T-cell (primary cell): ENCODE measurements at regions not wholly inside any gene's neighbourhood (a gene's known extent, or its start where the extent isn't known, plus 50 kb on each side); places are given as distances from the start of the nearest gene placed in this dataset.

ENCODE experiments used
- ATAC-seq, 4 experiments: fragments of 200-7000 bp in 3 of 4; fragments of 150-1000 bp in 1 of 4; cut with Tn5 transposase; replicated peaks in 1 of 4; 1 replicate in 3 of 4; 2 replicates in 1 of 4; pipeline ENCODE4 v1.10.0; 2021; ENCODE audit warnings: moderate library complexity in 3 of 4, mild to moderate bottlenecking in 2 of 4, moderate number of reproducible peaks in 1 of 4
- CTCF ChIA-PET, 2 donors: fragments of 300-600 bp; sonication (Branson Sonifier 250); formaldehyde crosslinking; loops; one replicate each; lab custom pipeline; 2022; ENCODE audit warnings: antibody characterized with exemption in 2 of 2; lab: Charles Lee
- POLR2A ChIA-PET, 2 donors: fragments of 300-600 bp; sonication (Branson Sonifier 250); formaldehyde crosslinking; loops; one replicate each; lab custom pipeline; 2022; ENCODE audit warnings: antibody characterized with exemption in 2 of 2; lab: Charles Lee
- DNase-seq, 35 experiments: peaks; one replicate each; pipeline versions ENCODE4 v3.0.0 to v3.0.0-alpha.2; 2013 to 2023
- H3K27ac ChIP-seq: one replicate; pipeline ENCODE4 v1.5.1; 2013; ENCODE audit warnings: low read length
- H3K27me3 ChIP-seq, 2 experiments: replicated peaks in 1 of 2; 1 replicate in 1 of 2; 2 replicates in 1 of 2; pipeline versions ENCODE4 v1.6.1 to v1.7.0; 2013; ENCODE audit warnings: low read length in 1 of 2, mixed read lengths in 1 of 2; ENCODE audit not compliant: control insufficient read depth in 2 of 2, insufficient read depth in 2 of 2; ENCODE audit errors: extremely low read depth in 1 of 2
- H3K36me3 ChIP-seq, 2 donors: 1 replicate in 1 of 2; 2 replicates in 1 of 2; pipeline versions ENCODE4 v1.6.1 to v1.7.0; 2013; ENCODE audit warnings: low read length in 1 of 2; ENCODE audit not compliant: control insufficient read depth in 2 of 2, insufficient read depth in 1 of 2; ENCODE audit errors: extremely low read depth in 1 of 2
- H3K4me1 ChIP-seq, 2 experiments: 1 replicate in 1 of 2; 2 replicates in 1 of 2; pipeline versions ENCODE4 v1.6.1 to v1.7.0; 2013; ENCODE audit warnings: low read length in 2 of 2, mixed read lengths in 1 of 2; ENCODE audit not compliant: insufficient read depth in 2 of 2, control insufficient read depth in 1 of 2; ENCODE audit errors: extremely low read depth in 1 of 2
- H3K4me3 ChIP-seq, 2 donors: 1 replicate in 1 of 2; 2 replicates in 1 of 2; pipeline versions ENCODE4 v1.5.1 to v1.7.0; 2013; ENCODE audit warnings: mild to moderate bottlenecking in 2 of 2, low read length in 1 of 2, moderate library complexity in 1 of 2; ENCODE audit not compliant: control insufficient read depth in 1 of 2; ENCODE audit errors: extremely low read depth in 1 of 2
- H3K9me3 ChIP-seq: 2 replicates; pipeline ENCODE4 v1.7.0; 2013
- H3K27ac Mint-ChIP-seq, 2 donors: one replicate each; pipeline ENCODE4 v1.8.0; 2020 to 2021; ENCODE audit warnings: mild to moderate bottlenecking in 2 of 2, mixed read lengths in 2 of 2
- H3K27me3 Mint-ChIP-seq, 2 donors: one replicate each; pipeline ENCODE4 v1.8.0; 2021 to 2022; ENCODE audit warnings: mixed read lengths in 2 of 2
- H3K36me3 Mint-ChIP-seq: one replicate; pipeline ENCODE4 v1.8.0; 2021; ENCODE audit warnings: mixed read lengths
- H3K4me1 Mint-ChIP-seq, 3 donors: one replicate each; pipeline ENCODE4 v1.8.0; 2020 to 2022; ENCODE audit warnings: mixed read lengths in 3 of 3, mild to moderate bottlenecking in 1 of 3
- H3K4me3 Mint-ChIP-seq, 3 donors: one replicate each; pipeline ENCODE4 v1.8.0; 2020 to 2022; ENCODE audit warnings: mild to moderate bottlenecking in 3 of 3, mixed read lengths in 3 of 3, moderate library complexity in 3 of 3
- H3K9me3 Mint-ChIP-seq, 3 donors: one replicate each; pipeline ENCODE4 v1.8.0; 2020 to 2022; ENCODE audit warnings: mixed read lengths in 3 of 3
- WGBS: methylation state at CpG from one replicate; pipeline ENCODE4 v1.1.5; 2013; ENCODE audit warnings: missing lambda C conversion rate; ENCODE audit not compliant: insufficient coverage; 5-methylcytosine and 5-hydroxymethylcytosine counted together

GRCh38 chr10:29099415-29099814, 189.5 kb upstream of the LYZL1 start:
- Histone ChIP-seq H3K4me1 (no peaks in the 10 kb centered on the region), H3K36me3 (no peaks in the 10 kb centered on the region), H3K4me3 (no peak overlapping the region), H3K27me3 (peaks cover 0 to 11% of the 10 kb centered on the region in 2 experiments), H3K27ac (no peak overlapping the region), H3K9me3 (no peaks in the 10 kb centered on the region)
- ChIA-PET CTCF (no interaction called here), POLR2A (no interaction called here)
- Mint-ChIP-seq H3K27ac (no peak overlapping the region), H3K4me1 (no peaks in the 10 kb centered on the region), H3K36me3 (no peaks in the 10 kb centered on the region), H3K9me3 (peaks cover 0 to 10% (median 6%) of the 10 kb centered on the region in 3 donors), H3K27me3 (peaks cover 16 to 24% of the 10 kb centered on the region in 2 donors), H3K4me3 (no peak overlapping the region)
- 92% methylated on average over 3 of the region's 5 CpGs for WGBS
- no peak for ATAC-seq
- no peak for DNase-seq

- H3K27me3 Mint-ChIP-seq = peaks cover 15 to 31% of the 10 kb centered on the region in 2 donors
- ChIA-PET CTCF (no interaction called here), POLR2A (no interaction called here)
- no peak overlapping the region for H3K4me3 Mint-ChIP-seq
- H3K9me3 Mint-ChIP-seq = peaks cover 0 to 10% (median 6%) of the 10 kb centered on the region in 3 donors
- Histone ChIP-seq H3K27me3 (peaks cover 0 to 11% of the 10 kb centered on the region in 2 experiments), H3K4me1 (no peaks in the 10 kb centered on the region), H3K9me3 (no peaks in the 10 kb centered on the region), H3K27ac (no peak overlapping the region), H3K4me3 (no peak overlapping the region), H3K36me3 (no peaks in the 10 kb centered on the region)
- no peak overlapping the region for H3K27ac Mint-ChIP-seq
- no peaks in the 10 kb centered on the region for H3K36me3 Mint-ChIP-seq
- H3K4me1 Mint-ChIP-seq = no peaks in the 10 kb centered on the region
- DNase-seq (no peak), ATAC-seq (no peak)
- WGBS = 73% methylated on average over 4 of the region's 4 CpGs
Measured at GRCh38 chr10:29100505-29100904, 188.4 kb upstream of the LYZL1 start.

GRCh38 chr10:29102233-29102632, 186.6 kb upstream of the LYZL1 start:
- Histone ChIP-seq H3K27me3 (peaks cover 0 to 11% of the 10 kb centered on the region in 2 experiments), H3K4me3 (no peak overlapping the region), H3K4me1 (no peaks in the 10 kb centered on the region), H3K27ac (no peak overlapping the region), H3K9me3 (no peaks in the 10 kb centered on the region), H3K36me3 (no peaks in the 10 kb centered on the region)
- DNase-seq (no peak), ATAC-seq (no peak)
- WGBS = 17% methylated on average over 1 of the region's 4 CpGs
- H3K9me3 Mint-ChIP-seq = peaks cover 0 to 10% (median 6%) of the 10 kb centered on the region in 3 donors
- H3K36me3 Mint-ChIP-seq = no peaks in the 10 kb centered on the region
- peaks cover 12 to 39% of the 10 kb centered on the region in 2 donors for H3K27me3 Mint-ChIP-seq
- no peak overlapping the region for H3K4me3 Mint-ChIP-seq
- CTCF ChIA-PET = no interaction called here
- peaks cover 0 to 6% (median 0%) of the 10 kb centered on the region in 3 donors for H3K4me1 Mint-ChIP-seq
- POLR2A ChIA-PET = no interaction called here
- H3K27ac Mint-ChIP-seq = no peak overlapping the region

GRCh38 chr10:29102636-29103035, 186.2 kb upstream of the LYZL1 start:
- H3K4me1 ChIP-seq = no peaks in the 10 kb centered on the region
- Mint-ChIP-seq H3K36me3 (no peaks in the 10 kb centered on the region), H3K27me3 (peaks cover 12 to 39% of the 10 kb centered on the region in 2 donors), H3K4me1 (peaks cover 0 to 6% (median 0%) of the 10 kb centered on the region in 3 donors), H3K9me3 (peaks cover 0 to 10% (median 6%) of the 10 kb centered on the region in 3 donors), H3K4me3 (no peak overlapping the region), H3K27ac (no peak overlapping the region)
- no peak for ATAC-seq
- WGBS = 100% methylated on average over 1 of the region's 3 CpGs
- CTCF ChIA-PET = no interaction called here
- POLR2A ChIA-PET = no interaction called here
- no peak overlapping the region for H3K4me3 ChIP-seq
- H3K27me3 ChIP-seq = peaks cover 0 to 11% of the 10 kb centered on the region in 2 experiments
- no peak overlapping the region for H3K27ac ChIP-seq
- H3K9me3 ChIP-seq = no peaks in the 10 kb centered on the region
- no peaks in the 10 kb centered on the region for H3K36me3 ChIP-seq
- no peak for DNase-seq

GRCh38 chr10:29104661-29105399, 184.0 kb upstream of the LYZL1 start:
- Mint-ChIP-seq H3K4me3 (no peak overlapping the region), H3K4me1 (peaks cover 0 to 6% (median 0%) of the 10 kb centered on the region in 3 donors), H3K36me3 (no peaks in the 10 kb centered on the region), H3K27ac (no peak overlapping the region), H3K27me3 (peaks cover 12 to 39% of the 10 kb centered on the region in 2 donors), H3K9me3 (peaks cover 0 to 5% (median 0%) of the 10 kb centered on the region in 3 donors)
- no CpG with 5 or more reads among the region's 7 CpGs for WGBS
- no peak for DNase-seq
- CTCF ChIA-PET = interaction anchor here in 1 of 2 donors (0.7 kb wide), 1 partner anchor 152 kb away, joined by 3 read pairs; no protein-coding TSS in a partner anchor
- H3K4me1 ChIP-seq = no peaks in the 10 kb centered on the region
- peaks cover 0 to 8% of the 10 kb centered on the region in 2 experiments for H3K27me3 ChIP-seq
- no peak for ATAC-seq
- no peaks in the 10 kb centered on the region for H3K9me3 ChIP-seq
- no peaks in the 10 kb centered on the region for H3K36me3 ChIP-seq
- no peak overlapping the region for H3K27ac ChIP-seq
- POLR2A ChIA-PET = interaction anchor here in 1 of 2 donors (0.7 kb wide), 1 partner anchor 118 kb away, joined by 7 read pairs; no protein-coding TSS in a partner anchor
- H3K4me3 ChIP-seq = no peak overlapping the region

GRCh38 chr10:29105516-29106215, 183.2 kb upstream of the LYZL1 start:
- H3K36me3 Mint-ChIP-seq = no peaks in the 10 kb centered on the region
- no CpG with 5 or more reads among the region's 4 CpGs for WGBS
- H3K4me1 ChIP-seq = no peaks in the 10 kb centered on the region
- ATAC-seq (no peak), DNase-seq (no peak)
- H3K27me3 ChIP-seq = peaks cover 0 to 8% of the 10 kb centered on the region in 2 experiments
- H3K27me3 Mint-ChIP-seq = peaks cover 12 to 35% of the 10 kb centered on the region in 2 donors
- CTCF ChIA-PET = no interaction called here
- no peak overlapping the region for H3K4me3 Mint-ChIP-seq
- peaks cover 0 to 5% (median 0%) of the 10 kb centered on the region in 3 donors for H3K9me3 Mint-ChIP-seq
- peaks cover 0 to 6% (median 0%) of the 10 kb centered on the region in 3 donors for H3K4me1 Mint-ChIP-seq
- no peaks in the 10 kb centered on the region for H3K9me3 ChIP-seq
- no peak overlapping the region for H3K4me3 ChIP-seq
- POLR2A ChIA-PET = interaction anchor here in 1 of 2 donors (0.7 kb wide), 1 partner anchor 119 kb away, joined by 7 read pairs; no protein-coding TSS in a partner anchor
- H3K36me3 ChIP-seq = no peaks in the 10 kb centered on the region
- no peak overlapping the region for H3K27ac ChIP-seq
- no peak overlapping the region for H3K27ac Mint-ChIP-seq
